ENCODE measurements at regions not wholly inside any gene's neighbourhood (a gene's known extent, or its start where the extent isn't known, plus 50 kb on each side); places are given as distances from the start of the nearest gene placed in this dataset.
"Not testable (repeated sequence)": the region's sequence is repeated elsewhere in the genome, so short reads cannot be mapped to it uniquely, and the experiment has no call there.

DNA sequence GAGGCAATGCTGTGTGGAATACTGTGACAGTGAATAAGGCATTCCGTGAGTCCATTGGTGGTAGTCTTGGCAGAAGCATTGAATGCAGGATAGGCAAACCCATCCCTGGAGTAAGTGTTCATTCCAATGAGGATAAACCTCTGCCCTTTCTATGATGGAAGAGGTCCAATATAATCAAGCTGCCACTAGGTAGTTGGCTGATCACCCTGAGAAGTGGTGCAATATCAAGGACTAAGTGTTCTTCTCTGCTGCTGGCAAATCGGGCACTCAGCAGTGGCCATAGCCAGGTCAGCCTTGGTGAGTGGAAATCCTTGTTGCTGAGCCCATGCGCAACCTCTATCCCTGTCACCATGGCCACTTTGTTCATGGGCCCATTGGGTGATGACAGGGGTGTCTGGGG is 70.1 kb downstream of the FBXO4 start:
- DNase-seq (ENCODE audit: low read depth), result no peak

- no peak for DNase-seq (ENCODE audit: low read depth)
Observed at GRCh38 chr5:42001673-42002072, 76.6 kb downstream of the FBXO4 start.

- not testable (repeated sequence) for DNase-seq (ENCODE audit: low read depth)
Observed at GRCh38 chr5:42003852-42004251, 78.8 kb downstream of the FBXO4 start.

- DNase-seq (ENCODE audit: low read depth), result no peak
Observed at GRCh38 chr5:42005561-42006153, 80.6 kb downstream of the FBXO4 start.

- no peak for DNase-seq (ENCODE audit: low read depth)
Observed at GRCh38 chr5:42013561-42013960, 88.5 kb downstream of the FBXO4 start.

GRCh38 chr5:42015254-42015653 is 90.2 kb downstream of the FBXO4 start:
- no peak for DNase-seq (ENCODE audit: low read depth)

- no peak for DNase-seq (ENCODE audit: low read depth)
Observed at GRCh38 chr5:42015681-42016080, 90.6 kb downstream of the FBXO4 start.

- no peak for DNase-seq (ENCODE audit: low read depth)
Observed at GRCh38 chr5:42020788-42021530, 95.9 kb downstream of the FBXO4 start.

DNA sequence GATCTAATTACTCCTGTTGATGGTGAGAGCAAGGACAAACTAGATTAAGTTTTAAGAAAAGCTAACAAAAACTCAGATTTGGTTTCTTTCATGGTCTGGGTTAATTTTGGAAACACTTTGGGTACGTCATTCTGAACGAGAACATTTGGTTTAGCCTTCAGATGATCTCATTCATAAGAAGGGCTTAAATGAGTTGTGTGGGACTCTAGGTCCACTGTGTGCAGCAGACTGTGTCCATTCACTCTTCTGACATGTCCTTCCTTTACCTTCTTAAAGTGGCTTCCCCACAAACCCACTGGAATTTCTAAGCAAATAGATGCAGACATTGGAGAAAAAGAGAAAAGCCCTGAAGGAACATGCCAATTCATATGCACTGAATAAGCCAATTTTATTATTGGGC is 96.8 kb downstream of the FBXO4 start:
- DNase-seq (ENCODE audit: low read depth), result no peak

DNA sequence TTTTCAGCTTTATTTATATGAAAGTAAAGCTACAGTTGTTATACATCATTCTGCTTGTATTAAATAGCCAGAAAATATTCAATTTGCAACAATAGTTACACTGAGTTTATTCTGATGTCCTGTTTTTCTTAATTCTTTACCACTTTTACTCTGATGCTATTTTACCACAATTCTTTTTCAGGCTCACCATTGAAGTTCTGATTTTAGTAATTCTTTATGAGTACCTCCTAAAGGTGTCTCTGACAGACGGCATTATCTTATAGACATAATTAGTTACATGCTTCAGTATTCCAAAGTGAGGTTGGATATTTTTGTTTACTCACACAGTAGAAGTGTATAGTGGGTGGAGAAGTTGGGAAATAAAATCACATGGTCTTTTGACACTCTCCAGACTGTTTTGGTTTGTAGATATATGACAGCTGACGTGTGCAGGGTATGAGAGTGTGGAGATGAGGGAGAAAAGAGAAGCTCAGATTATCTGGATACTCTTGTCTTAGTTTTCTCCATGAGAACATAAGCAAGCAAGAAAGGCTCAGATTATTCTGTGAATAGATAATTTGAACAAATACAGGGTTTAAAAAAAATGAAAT is 97.4 kb downstream of the FBXO4 start:
- no peak for DNase-seq (ENCODE audit: low read depth)

- no peak for DNase-seq (ENCODE audit: low read depth)
Observed at GRCh38 chr5:42026446-42026845, 101.4 kb downstream of the FBXO4 start.

DNA sequence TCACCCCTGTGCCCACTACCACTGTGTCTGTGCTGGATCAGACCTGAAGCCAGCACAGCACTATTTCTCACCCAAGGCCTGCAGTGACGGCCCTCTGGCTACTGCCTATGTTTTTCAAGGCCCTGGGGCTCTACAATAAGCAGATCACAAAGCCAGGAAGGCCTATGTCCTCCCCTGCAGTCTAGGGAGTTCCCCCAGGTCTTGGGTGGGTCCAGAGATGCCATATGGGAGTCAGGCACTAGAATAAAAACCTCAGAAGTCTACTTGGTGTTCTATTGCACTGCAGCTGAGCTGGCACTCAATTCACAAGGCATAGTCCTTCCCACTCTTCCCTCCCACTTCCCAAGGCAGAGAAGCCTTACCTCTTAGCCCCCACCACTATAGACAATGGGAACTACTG is 107.1 kb downstream of the FBXO4 start:
- DNase-seq (ENCODE audit: low read depth), result no peak

GRCh38 chr5:42035526-42035925 is 110.4 kb downstream of the FBXO4 start:
- no peak for DNase-seq (ENCODE audit: low read depth)

DNA sequence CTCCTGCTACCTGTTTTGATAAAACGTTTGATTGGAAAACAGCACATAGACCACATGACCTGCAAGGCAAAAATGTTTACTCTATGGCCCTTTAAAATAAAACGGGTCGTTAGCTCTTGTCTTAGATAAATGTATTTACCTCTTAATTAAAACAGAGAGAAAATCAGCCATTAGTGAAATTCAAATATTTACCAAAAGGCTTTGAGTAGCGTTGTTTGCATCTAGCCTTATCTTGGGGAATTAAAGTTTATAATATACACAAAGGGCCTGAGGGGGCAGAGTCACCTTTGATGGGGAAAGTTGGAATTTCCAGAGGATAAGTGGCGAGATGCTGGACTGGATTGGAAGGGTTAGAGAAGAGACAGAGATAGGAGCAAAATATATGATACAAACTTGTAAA is 111.3 kb downstream of the FBXO4 start:
- DNase-seq (ENCODE audit: low read depth), result no peak

DNA sequence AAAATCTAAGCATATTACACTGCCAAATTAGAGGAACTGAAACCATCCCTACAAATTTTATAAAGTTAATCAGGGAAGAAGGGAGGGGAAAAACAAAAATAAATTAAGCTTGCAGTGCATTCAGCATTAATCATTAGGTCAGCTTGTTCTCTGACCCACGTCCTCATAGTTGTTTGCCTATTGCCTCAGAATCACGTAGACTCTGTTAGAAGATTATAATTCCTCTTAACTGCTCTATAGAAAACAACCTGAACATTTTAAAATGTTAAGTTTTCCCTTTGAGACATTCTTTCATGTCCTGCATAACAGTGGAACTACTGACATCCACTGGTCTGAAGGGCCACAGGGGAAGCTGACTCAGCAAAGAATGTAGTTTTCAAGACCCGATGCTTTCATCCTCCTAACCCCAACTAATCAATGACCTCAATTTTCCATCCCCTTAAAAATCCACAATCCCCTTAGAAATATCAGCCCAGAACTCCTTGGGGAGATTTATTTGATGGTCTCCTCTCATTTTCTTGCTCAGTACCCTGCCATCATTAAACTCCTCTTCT is 112.4 kb downstream of the FBXO4 start:
- no peak for DNase-seq (ENCODE audit: low read depth)

DNA sequence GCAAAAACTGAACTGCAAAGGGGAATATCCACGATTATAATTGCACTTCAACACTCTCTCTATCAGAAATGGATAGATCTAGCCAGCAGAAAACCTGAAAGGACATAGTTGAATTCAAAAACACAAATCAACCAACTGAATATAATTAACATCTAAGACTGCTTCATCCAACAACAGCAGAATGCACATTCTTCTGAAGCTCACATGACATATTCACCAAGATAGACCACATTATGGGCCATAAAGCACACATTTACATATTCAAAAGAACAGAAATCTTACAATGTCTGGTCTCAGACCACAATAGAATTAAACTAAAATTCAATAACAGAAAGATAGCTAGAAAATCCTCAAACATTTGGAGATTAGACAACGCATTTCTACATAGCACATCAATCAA is 118.3 kb downstream of the FBXO4 start:
- no peak for DNase-seq (ENCODE audit: low read depth)

- DNase-seq (ENCODE audit: low read depth), result peak; percentile 37
Observed at GRCh38 chr5:42057254-42057690, 132.2 kb downstream of the FBXO4 start.

DNA sequence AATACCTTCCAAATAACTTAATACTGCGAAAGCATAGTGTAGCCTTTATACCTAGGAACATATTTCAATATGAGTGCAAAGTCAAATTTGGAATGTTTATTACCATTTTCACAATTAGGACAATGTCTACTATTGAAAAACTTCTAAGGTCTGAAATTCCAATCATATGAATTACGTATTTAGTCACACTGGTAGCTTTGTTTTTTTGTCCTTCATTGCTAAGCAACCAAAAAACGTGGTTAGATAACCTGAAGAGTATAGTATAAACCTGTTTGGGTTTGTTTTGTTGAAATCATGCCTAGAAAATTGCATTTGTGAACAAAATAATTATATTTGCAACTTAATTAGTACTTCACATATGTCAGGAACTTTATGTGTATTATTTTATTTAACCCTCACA is 134.2 kb downstream of the FBXO4 start:
- DNase-seq (ENCODE audit: low read depth), result no peak

DNA sequence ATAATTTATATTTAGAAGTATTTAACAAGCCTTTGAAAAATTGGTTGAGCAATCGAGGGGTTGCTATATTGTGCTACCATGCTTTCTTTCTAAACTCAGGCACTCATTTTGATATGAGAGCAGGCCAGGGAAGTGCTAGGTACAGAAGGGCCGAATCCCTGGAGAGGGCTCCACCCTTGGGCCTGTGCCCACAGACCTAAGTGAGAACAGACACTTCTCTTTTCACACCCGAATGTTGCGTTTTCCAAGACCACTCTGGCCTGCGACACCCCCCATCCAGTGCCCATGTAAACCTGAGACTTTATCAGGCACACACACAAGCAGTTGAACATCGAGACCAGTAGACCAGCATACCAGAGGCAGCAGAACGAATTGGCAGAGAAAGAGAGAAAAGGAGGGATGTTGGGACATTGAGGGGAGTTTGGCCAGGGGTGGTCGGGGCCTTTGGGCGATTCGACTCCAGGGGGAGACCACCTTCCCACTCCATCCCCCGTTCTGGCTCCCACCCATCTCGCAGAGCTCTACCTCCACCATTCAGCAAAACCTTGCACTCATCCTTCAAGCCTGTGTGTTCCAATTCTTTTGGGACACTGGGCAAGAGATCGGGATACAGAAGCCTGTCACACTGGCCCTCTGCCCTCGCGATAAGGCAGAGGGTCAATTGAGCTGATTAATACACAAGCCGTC is 134.8 kb downstream of the FBXO4 start:
- no peak for DNase-seq (ENCODE audit: low read depth)

GRCh38 chr5:42061121-42061520 is 136.0 kb downstream of the FBXO4 start:
- no peak for DNase-seq (ENCODE audit: low read depth)

GRCh38 chr5:42064821-42065220 is 139.7 kb downstream of the FBXO4 start:
- no peak for DNase-seq (ENCODE audit: low read depth)

DNA sequence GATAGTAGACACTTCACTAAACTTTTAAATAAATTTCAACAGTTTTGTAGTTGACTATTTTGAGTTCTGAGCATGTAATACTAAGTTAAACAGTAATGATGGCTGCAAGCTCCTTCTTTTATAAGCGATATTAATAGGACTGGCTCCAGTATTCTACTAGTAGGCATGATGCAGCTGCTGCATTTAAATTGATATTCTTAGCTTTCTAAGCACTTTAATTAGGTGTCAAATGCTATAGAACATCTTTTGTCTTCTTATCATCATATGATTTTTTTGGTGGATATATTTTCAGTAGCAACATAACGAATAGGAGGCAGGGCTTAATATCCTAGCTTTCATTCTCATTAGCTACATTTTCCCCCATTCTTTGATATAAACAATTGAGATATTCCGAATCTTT is 141.1 kb downstream of the FBXO4 start:
- DNase-seq (ENCODE audit: low read depth), result no peak

GRCh38 chr5:42074353-42074752 is 149.3 kb downstream of the FBXO4 start:
- no peak for DNase-seq (ENCODE audit: low read depth)

All from activated T-cell treated with anti-CD3 and anti-CD28 coated beads for 1 hour (primary cell).